ENCODE measurements at regions not wholly inside any gene's neighbourhood (a gene's known extent, or its start where the extent isn't known, plus 50 kb on each side); places are given as distances from the start of the nearest gene placed in this dataset.

- no peak for ATAC-seq
- H3K4me3 ChIP-seq (ENCODE audit: low read length) = no peak overlapping the region
- intact Hi-C loops (cut with DNase I) = no loop called here
- H3K9me3 ChIP-seq (ENCODE audit: control insufficient read depth, low read length) = no peaks in the 10 kb centered on the region
- H3K27ac ChIP-seq (ENCODE audit: low read length) = no peak overlapping the region
- H3K4me1 ChIP-seq (ENCODE audit: control insufficient read depth, insufficient read depth, low read length) = no peaks in the 10 kb centered on the region
- WGBS = 86% methylated on average over 10 of the region's 10 CpGs
- no peaks in the 10 kb centered on the region for H3K27me3 ChIP-seq (ENCODE audit: control insufficient read depth, insufficient read depth)
- DNase-seq = no peak
These were observed 75.7 kb upstream of the KLHL25 start for GRCh38 chr15:85870216-85871014.

GRCh38 chr15:85871545-85871944 is 76.8 kb upstream of the KLHL25 start:
- intact Hi-C loops (cut with DNase I) = no loop called here
- ATAC-seq = no peak
- H3K9me3 ChIP-seq (ENCODE audit: control insufficient read depth, low read length) = no peaks in the 10 kb centered on the region

GRCh38 chr15:85872125-85872524 is 77.4 kb upstream of the KLHL25 start:
- Histone ChIP-seq H3K27me3 (ENCODE audit: control insufficient read depth, insufficient read depth) (no peaks in the 10 kb centered on the region), H3K4me1 (ENCODE audit: control insufficient read depth, insufficient read depth, low read length) (no peaks in the 10 kb centered on the region), H3K27ac (ENCODE audit: low read length) (no peak overlapping the region), H3K4me3 (ENCODE audit: low read length) (no peak overlapping the region), H3K9me3 (ENCODE audit: control insufficient read depth, low read length) (no peaks in the 10 kb centered on the region)
- 87% methylated on average over 5 of the region's 5 CpGs for WGBS
- ATAC-seq = no peak
- DNase-seq = no peak
- intact Hi-C loops (cut with DNase I) = no loop called here

More at GRCh38 chr15:85871545-85871944, 76.8 kb upstream of the KLHL25 start:
- Histone ChIP-seq H3K27me3 (ENCODE audit: control insufficient read depth, insufficient read depth) (no peaks in the 10 kb centered on the region), H3K4me1 (ENCODE audit: control insufficient read depth, insufficient read depth, low read length) (no peaks in the 10 kb centered on the region), H3K4me3 (ENCODE audit: low read length) (no peak overlapping the region), H3K27ac (ENCODE audit: low read length) (no peak overlapping the region)
- WGBS = 77% methylated on average over 8 of the region's 8 CpGs
- DNase-seq = no peak

- intact Hi-C loops (cut with DNase I) = no loop called here
- Histone ChIP-seq H3K4me3 (ENCODE audit: low read length) (no peak overlapping the region), H3K9me3 (ENCODE audit: control insufficient read depth, low read length) (no peaks in the 10 kb centered on the region), H3K27ac (ENCODE audit: low read length) (no peak overlapping the region), H3K27me3 (ENCODE audit: control insufficient read depth, insufficient read depth) (no peaks in the 10 kb centered on the region), H3K4me1 (ENCODE audit: control insufficient read depth, insufficient read depth, low read length) (no peaks in the 10 kb centered on the region)
- DNase-seq = no peak
- no peak for ATAC-seq
- 79% methylated on average over 2 of the region's 2 CpGs for WGBS
These were observed 79.5 kb upstream of the KLHL25 start for GRCh38 chr15:85874236-85874635.

- intact Hi-C loops (cut with DNase I) = no loop called here
- ATAC-seq = no peak
- no peaks in the 10 kb centered on the region for H3K27me3 ChIP-seq (ENCODE audit: control insufficient read depth, insufficient read depth)
- H3K27ac ChIP-seq (ENCODE audit: low read length) = no peak overlapping the region
- H3K4me1 ChIP-seq (ENCODE audit: control insufficient read depth, insufficient read depth, low read length) = no peaks in the 10 kb centered on the region
- H3K4me3 ChIP-seq (ENCODE audit: low read length) = no peak overlapping the region
- 73% methylated on average over 2 of the region's 2 CpGs for WGBS
- no peaks in the 10 kb centered on the region for H3K9me3 ChIP-seq (ENCODE audit: control insufficient read depth, low read length)
- DNase-seq = no peak
These were observed 81.0 kb upstream of the KLHL25 start for GRCh38 chr15:85875756-85876155.

- DNase-seq = no peak
- Histone ChIP-seq H3K9me3 (ENCODE audit: control insufficient read depth, low read length) (no peaks in the 10 kb centered on the region), H3K4me3 (ENCODE audit: low read length) (no peak overlapping the region), H3K27ac (ENCODE audit: low read length) (no peak overlapping the region), H3K27me3 (ENCODE audit: control insufficient read depth, insufficient read depth) (no peaks in the 10 kb centered on the region), H3K4me1 (ENCODE audit: control insufficient read depth, insufficient read depth, low read length) (no peaks in the 10 kb centered on the region)
- intact Hi-C loops (cut with DNase I) = no loop called here
- WGBS = 22% methylated on average over 3 of the region's 3 CpGs
- ATAC-seq = peak in 1 of 2 donors; percentile 28
These were observed 84.1 kb upstream of the KLHL25 start for GRCh38 chr15:85878828-85879225.

GRCh38 chr15:85879334-85880163 is 84.8 kb upstream of the KLHL25 start:
- intact Hi-C loops (cut with DNase I) = no loop called here
- DNase-seq (no peak), ATAC-seq (no peak)
- Histone ChIP-seq H3K4me3 (ENCODE audit: low read length) (no peak overlapping the region), H3K27ac (ENCODE audit: low read length) (no peak overlapping the region), H3K4me1 (ENCODE audit: control insufficient read depth, insufficient read depth, low read length) (no peaks in the 10 kb centered on the region), H3K9me3 (ENCODE audit: control insufficient read depth, low read length) (no peaks in the 10 kb centered on the region), H3K27me3 (ENCODE audit: control insufficient read depth, insufficient read depth) (no peaks in the 10 kb centered on the region)
- 57% methylated on average over 20 of the region's 20 CpGs for WGBS

GRCh38 chr15:85880501-85881190 is 85.9 kb upstream of the KLHL25 start:
- Histone ChIP-seq H3K4me3 (ENCODE audit: low read length) (no peak overlapping the region), H3K4me1 (ENCODE audit: control insufficient read depth, insufficient read depth, low read length) (no peaks in the 10 kb centered on the region), H3K9me3 (ENCODE audit: control insufficient read depth, low read length) (no peaks in the 10 kb centered on the region), H3K27ac (ENCODE audit: low read length) (no peak overlapping the region), H3K27me3 (ENCODE audit: control insufficient read depth, insufficient read depth) (no peaks in the 10 kb centered on the region)
- DNase-seq = no peak
- WGBS = 67% methylated on average over 7 of the region's 7 CpGs
- no peak for ATAC-seq
- intact Hi-C loops (cut with DNase I) = no loop called here

- no peak overlapping the region for H3K4me3 ChIP-seq (ENCODE audit: low read length)
- WGBS = 67% methylated on average over 8 of the region's 8 CpGs
- no peaks in the 10 kb centered on the region for H3K27me3 ChIP-seq (ENCODE audit: control insufficient read depth, insufficient read depth)
- H3K9me3 ChIP-seq (ENCODE audit: control insufficient read depth, low read length) = no peaks in the 10 kb centered on the region
- intact Hi-C loops (cut with DNase I) = no loop called here
- no peak overlapping the region for H3K27ac ChIP-seq (ENCODE audit: low read length)
- ATAC-seq (no peak), DNase-seq (no peak)
- H3K4me1 ChIP-seq (ENCODE audit: control insufficient read depth, insufficient read depth, low read length) = no peaks in the 10 kb centered on the region
These were observed 91.6 kb upstream of the KLHL25 start for GRCh38 chr15:85886309-85886811.

- WGBS = 76% methylated on average over 12 of the region's 12 CpGs
- no peaks in the 10 kb centered on the region for H3K9me3 ChIP-seq (ENCODE audit: control insufficient read depth, low read length)
- intact Hi-C loops (cut with DNase I) = no loop called here
- no peak for DNase-seq
- H3K4me3 ChIP-seq (ENCODE audit: low read length) = no peak overlapping the region
- no peaks in the 10 kb centered on the region for H3K27me3 ChIP-seq (ENCODE audit: control insufficient read depth, insufficient read depth)
- ATAC-seq = no peak
- no peak overlapping the region for H3K27ac ChIP-seq (ENCODE audit: low read length)
- H3K4me1 ChIP-seq (ENCODE audit: control insufficient read depth, insufficient read depth, low read length) = no peaks in the 10 kb centered on the region
These were observed 95.4 kb upstream of the KLHL25 start for GRCh38 chr15:85889956-85890619.

All from right cardiac atrium (tissue), 5 donors.